A549 (cell line): ENCODE measurements at regions not wholly inside any gene's neighbourhood (a gene's known extent, or its start where the extent isn't known, plus 50 kb on each side); places are given as distances from the start of the nearest gene placed in this dataset.

Experiments used
- ATAC-seq, 2 experiments: fragments of 200-7000 bp in 1 of 2; fragments of >200 bp in 1 of 2; cut with Nextera tagmentation in 1 of 2; cut with Tn5 transposase in 1 of 2; 3 replicates each; pipeline versions ENCODE4 v1.8.0 to v1.9.1; 2018 to 2020; ENCODE audit warnings: mild to moderate bottlenecking in 1 of 2, moderate library complexity in 1 of 2
- CTCF ChIA-PET: fragments of 300-600 bp; sonication (Branson Sonifier 250); formaldehyde crosslinking; extraction: SDS; loops from one replicate; lab custom pipeline; 2021; ENCODE audit warnings: antibody characterized with exemption, inconsistent platforms; lab: Yijun Ruan, JAX
- POLR2A ChIA-PET: fragments of 350-600 bp; formaldehyde crosslinking; extraction: SDS; loops from one replicate; lab custom pipeline; 2021; ENCODE audit warnings: antibody characterized with exemption, inconsistent platforms; lab: Yijun Ruan, JAX
- DNase-seq, 2 experiments: peaks; one replicate each; pipeline versions ENCODE4 v3.0.0 to v3.0.0-alpha.2; 2011 to 2016; ENCODE audit warnings: low read depth in 1 of 2, low spot score in 1 of 2
- FAIRE-seq: peaks from 2 replicates; lab custom pipeline; 2011; peaks lifted over from hg19 to GRCh38; lab: Jason Lieb, UNC
- H3K27ac ChIP-seq, 2 experiments: fragments of >200 bp; sonication (Bioruptor Twin); formaldehyde crosslinking; 3 replicates each; pipeline ENCODE4 v1.5.1; 2016 to 2017
- H3K4me1 ChIP-seq: fragments of >200 bp; sonication (Bioruptor Twin); formaldehyde crosslinking; 3 replicates; pipeline ENCODE4 v1.6.1; 2016
- H3K4me2 ChIP-seq: fragments of >200 bp; sonication (Bioruptor Twin); formaldehyde crosslinking; 3 replicates; pipeline ENCODE4 v1.6.1; 2016
- H3K4me3 ChIP-seq: fragments of >200 bp; sonication (Bioruptor Twin); formaldehyde crosslinking; 3 replicates; pipeline ENCODE4 v1.5.1; 2016
- H3K9me3 ChIP-seq: fragments of >200 bp; sonication (Bioruptor Twin); formaldehyde crosslinking; 3 replicates; pipeline ENCODE4 v1.6.1; 2016
- CHD4 ChIP-seq: fragments of 200-600 bp; sonication (generic); IDR thresholded peaks from 2 replicates; pipeline ENCODE4 v1.6.1; 2016; ENCODE audit warnings: antibody characterized with exemption, mild to moderate bottlenecking, borderline replicate concordance
- CTCF ChIP-seq: fragments of >200 bp; sonication (Bioruptor Twin); formaldehyde crosslinking; IDR thresholded peaks from 3 replicates; pipeline ENCODE4 v1.5.1; 2016
- EHMT2 ChIP-seq: fragments of 200-600 bp; sonication (generic); IDR thresholded peaks from 2 replicates; pipeline ENCODE4 v1.6.1; 2016; ENCODE audit warnings: antibody characterized with exemption, low read depth, mild to moderate bottlenecking, moderate library complexity
- EP300 ChIP-seq, 2 experiments: fragments of >200 bp; sonication (Bioruptor Twin); formaldehyde crosslinking; IDR thresholded peaks; 2 replicates in 1 of 2; 3 replicates in 1 of 2; pipeline ENCODE4 v1.6.1; 2016 to 2017
- FOSL2 ChIP-seq, 2 experiments: fragments of 450-650 bp in 1 of 2; fragments of >200 bp in 1 of 2; sonication (Bioruptor Twin) in 1 of 2; formaldehyde crosslinking; IDR thresholded peaks; 2 replicates each; pipeline versions ENCODE4 v1.5.0 to v1.6.1; 2016 to 2020; ENCODE audit warnings: mild to moderate bottlenecking in 1 of 2, moderate library complexity in 1 of 2
- FOXS1 ChIP-seq: fragments of 250-450 bp; sonication (Bioruptor Pico); IDR thresholded peaks from 2 replicates; pipeline ENCODE4 v1.5.0; 2020; ENCODE audit warnings: mild to moderate bottlenecking, moderate library complexity
- GATA3 ChIP-seq: IDR thresholded peaks from 2 replicates; pipeline ENCODE4 v1.6.1; 2012; ENCODE audit warnings: borderline replicate concordance
- HDAC2 ChIP-seq: fragments of 200-600 bp; sonication (generic); IDR thresholded peaks from 2 replicates; pipeline ENCODE4 v1.6.1; 2016
- HOXA7 ChIP-seq: fragments of 250-450 bp; sonication (Bioruptor Pico); IDR thresholded peaks from 2 replicates; pipeline ENCODE4 v1.5.0; 2020; ENCODE audit warnings: mild to moderate bottlenecking, moderate library complexity
- JUNB ChIP-seq: fragments of >200 bp; sonication (Bioruptor Twin); formaldehyde crosslinking; IDR thresholded peaks from 2 replicates; pipeline ENCODE4 v1.6.1; 2016
- KDM1A ChIP-seq: fragments of 200-600 bp; sonication (generic); IDR thresholded peaks from 2 replicates; pipeline ENCODE4 v1.6.1; 2016; ENCODE audit warnings: low read depth, mild to moderate bottlenecking
- MAX ChIP-seq: IDR thresholded peaks from 2 replicates; pipeline ENCODE4 v1.6.1; 2012
- NPAS2 ChIP-seq: fragments of 250-450 bp; sonication (Bioruptor Pico); IDR thresholded peaks from 2 replicates; pipeline ENCODE4 v1.8.0; 2022; ENCODE audit warnings: mild to moderate bottlenecking, moderate library complexity, borderline replicate concordance
- PBX3 ChIP-seq: IDR thresholded peaks from 2 replicates; pipeline ENCODE4 v1.6.1; 2012
- PHF8 ChIP-seq: fragments of 200-600 bp; sonication (generic); IDR thresholded peaks from 2 replicates; pipeline ENCODE4 v1.6.1; 2016; ENCODE audit warnings: low read depth, mild to moderate bottlenecking, antibody characterized with exemption, moderate library complexity, borderline replicate concordance
- POLR2A ChIP-seq: IDR thresholded peaks from 2 replicates; pipeline ENCODE4 v1.6.1; 2012; ENCODE audit warnings: mild to moderate bottlenecking, low read length
- POLR2AphosphoS2 ChIP-seq: conservative IDR thresholded peaks from 2 replicates; pipeline ENCODE4 v1.6.1; 2012; ENCODE audit warnings: low read length, improper control_type of control experiment, inconsistent platforms
- RAD21 ChIP-seq, 2 experiments: fragments of >200 bp in 1 of 2; sonication (Bioruptor Twin) in 1 of 2; formaldehyde crosslinking in 1 of 2; IDR thresholded peaks in 1 of 2; conservative IDR thresholded peaks in 1 of 2; 2 replicates in 1 of 2; 3 replicates in 1 of 2; pipeline ENCODE4 v1.6.1; 2012 to 2018; ENCODE audit warnings: inconsistent platforms in 1 of 2
- RCOR1 ChIP-seq: fragments of 150-350 bp; IDR thresholded peaks from 2 replicates; pipeline ENCODE4 v1.6.1; 2014; ENCODE audit warnings: antibody characterized with exemption, low read length, low read depth
- RFX5 ChIP-seq: fragments of 450-650 bp; IDR thresholded peaks from 2 replicates; pipeline ENCODE4 v1.7.1; 2014; ENCODE audit warnings: antibody characterized with exemption, mild to moderate bottlenecking, moderate library complexity
- RNF2 ChIP-seq: fragments of 200-600 bp; sonication (generic); IDR thresholded peaks from 2 replicates; pipeline ENCODE4 v1.6.1; 2016; ENCODE audit warnings: low read depth, mild to moderate bottlenecking, antibody characterized with exemption, moderate library complexity, borderline replicate concordance
- SMC3 ChIP-seq: fragments of >200 bp; sonication (Bioruptor Twin); formaldehyde crosslinking; IDR thresholded peaks from 3 replicates; pipeline ENCODE4 v1.6.1; 2018; ENCODE audit warnings: inconsistent platforms
- TFCP2L1 ChIP-seq: fragments of 250-450 bp; sonication (Bioruptor Pico); IDR thresholded peaks from 2 replicates; pipeline ENCODE4 v1.5.0; 2021; ENCODE audit warnings: mild to moderate bottlenecking
- ZFP36 ChIP-seq: fragments of 450-650 bp; IDR thresholded peaks from 2 replicates; pipeline ENCODE4 v1.6.1; 2014; ENCODE audit warnings: borderline replicate concordance; ENCODE audit not compliant: partially characterized antibody
- ZNF302 ChIP-seq: fragments of 250-450 bp; sonication (Bioruptor Pico); IDR thresholded peaks from 2 replicates; pipeline ENCODE4 v1.9.0; 2021; ENCODE audit warnings: inconsistent platforms, mild to moderate bottlenecking, moderate library complexity
- ZSCAN20 ChIP-seq: fragments of 250-450 bp; sonication (Bioruptor Pico); IDR thresholded peaks from 2 replicates; pipeline ENCODE4 v1.8.0; 2022; ENCODE audit warnings: mild to moderate bottlenecking, moderate library complexity
- WGBS: methylation state at CpG from one replicate; pipeline ENCODE4 v1.1.6; 2017; ENCODE audit errors: missing lambda C conversion rate; 5-methylcytosine and 5-hydroxymethylcytosine counted together

GRCh38 chrX:69299951-69300714, 134.9 kb upstream of the PJA1 start:
- Histone ChIP-seq H3K4me2 (no peak overlapping the region), H3K9me3 (no peaks in the 10 kb centered on the region), H3K4me1 (no peaks in the 10 kb centered on the region), H3K4me3 (no peak overlapping the region), H3K27ac (no peak overlapping the region)
- ChIA-PET POLR2A (no interaction called here), CTCF (interaction anchor here (1.0 kb wide), 1 partner anchor 567 kb away, joined by 3 read pairs; no protein-coding TSS in a partner anchor)
- FAIRE-seq (no peak), DNase-seq (no peak), ATAC-seq (no peak)
- WGBS: 48% methylated on average over 3 of the region's 4 CpGs
- TF ChIP-seq HDAC2: no peak
- no peak for TF ChIP-seq RNF2

GRCh38 chrX:69299285-69299684, 134.0 kb upstream of the PJA1 start:
- ChIA-PET CTCF (no interaction called here), POLR2A (no interaction called here)
- Histone ChIP-seq H3K4me1 (no peaks in the 10 kb centered on the region), H3K27ac (no peak overlapping the region), H3K4me2 (no peak overlapping the region), H3K9me3 (no peaks in the 10 kb centered on the region), H3K4me3 (no peak overlapping the region)
- FAIRE-seq (no peak), DNase-seq (no peak), ATAC-seq (no peak)
- TF ChIP-seq POLR2A (no peak), ZFP36 (no peak), HDAC2 (no peak), JUNB (no peak), PHF8 (no peak), GATA3 (no peak), ZSCAN20 (CRISPR knock-in tag) (no peak), KDM1A (no peak), NPAS2 (CRISPR knock-in tag) (no peak), EP300 (IDR thresholded peaks at IDR 0.05) (no peak), SMC3 (no peak), RAD21 (conservative IDR thresholded peaks at IDR 0.05 in 1 of 2, IDR thresholded peaks at IDR 0.05 in 1 of 2) (no peak), CTCF (no peak), MAX (no peak)
- 79% methylated on average over 6 of the region's 6 CpGs for WGBS

- H3K4me1 ChIP-seq: no peaks in the 10 kb centered on the region
- H3K4me2 ChIP-seq: no peak overlapping the region
- CTCF ChIA-PET: no interaction called here
- no peak for TF ChIP-seq RFX5
- no peak for TF ChIP-seq TFCP2L1 (CRISPR knock-in tag)
- TF ChIP-seq PBX3: no peak
- TF ChIP-seq POLR2AphosphoS2: no peak
- TF ChIP-seq NPAS2 (CRISPR knock-in tag): no peak
- no peak for TF ChIP-seq HOXA7 (CRISPR knock-in tag)
- no peak for TF ChIP-seq RCOR1
- no peak for TF ChIP-seq EHMT2
- no peak for TF ChIP-seq FOSL2 (IDR thresholded peaks at IDR 0.05)
- TF ChIP-seq FOSL2 (CRISPR knock-in tag; IDR thresholded peaks at IDR 0.05): no peak
- TF ChIP-seq FOXS1: no peak
- TF ChIP-seq RNF2: no peak
- no peak for TF ChIP-seq CHD4
- TF ChIP-seq ZNF302: no peak
- TF ChIP-seq KDM1A: no peak
- TF ChIP-seq, all 56 proteins: peak for 0
- FAIRE-seq (no peak), ATAC-seq (no peak), DNase-seq (no peak)
- no peak overlapping the region for H3K27ac ChIP-seq
- POLR2A ChIA-PET: no interaction called here
- no peak overlapping the region for H3K4me3 ChIP-seq
- WGBS: 77% methylated on average over 5 of the region's 5 CpGs
- no peaks in the 10 kb centered on the region for H3K9me3 ChIP-seq
Observed at GRCh38 chrX:69298466-69299140, 133.3 kb upstream of the PJA1 start.
